H1 (cell line): ENCODE measurements at regions not wholly inside any gene's neighbourhood (a gene's known extent, or its start where the extent isn't known, plus 50 kb on each side); places are given as distances from the start of the nearest gene placed in this dataset.

ENCODE experiments used
- CTCF ChIA-PET: fragments of 300-600 bp; sonication (Branson Sonifier 250); formaldehyde crosslinking; loops from one replicate; lab custom pipeline; 2021; ENCODE audit not compliant: partially characterized antibody; lab: Charles Lee
- POLR2A ChIA-PET: fragments of 300-600 bp; sonication (Branson Sonifier 250); formaldehyde crosslinking; loops from one replicate; lab custom pipeline; 2021; ENCODE audit warnings: inconsistent platforms; ENCODE audit not compliant: partially characterized antibody; lab: Charles Lee
- DNase-seq, 2 experiments: peaks; one replicate each; pipeline versions ENCODE4 v3.0.0 to v3.0.0-alpha.2; 2010 to 2022; ENCODE audit warnings: low spot score in 2 of 2, low read depth in 1 of 2, mixed read lengths in 1 of 2
- FAIRE-seq: peaks from 2 replicates; lab custom pipeline; 2011; peaks lifted over from hg19 to GRCh38; lab: Jason Lieb, UNC
- H2AFZ ChIP-seq: 2 replicates; pipeline ENCODE4 v1.8.1; 2012; ENCODE audit warnings: low read length, inconsistent platforms
- H2AK5ac ChIP-seq: 2 replicates; pipeline ENCODE4 v1.6.1; 2013; ENCODE audit warnings: low read depth, low read length
- H2BK120ac ChIP-seq: replicated peaks from 2 replicates; pipeline ENCODE3; 2013; ENCODE audit warnings: low read depth, low read length, inconsistent platforms
- H2BK12ac ChIP-seq: 2 replicates; pipeline ENCODE4 v1.6.1; 2013; ENCODE audit warnings: low read depth, low read length
- H2BK15ac ChIP-seq: 2 replicates; pipeline ENCODE4 v1.6.1; 2013; ENCODE audit warnings: low read length
- H2BK20ac ChIP-seq: 2 replicates; pipeline ENCODE4 v1.6.1; 2013; ENCODE audit warnings: low read length
- H2BK5ac ChIP-seq: 2 replicates; pipeline ENCODE4 v1.6.1; 2013; ENCODE audit warnings: low read depth, low read length
- H3K14ac ChIP-seq: 2 replicates; pipeline ENCODE4 v1.6.1; 2013; ENCODE audit warnings: inconsistent platforms; ENCODE audit not compliant: insufficient read length
- H3K18ac ChIP-seq: 2 replicates; pipeline ENCODE4 v1.6.1; 2013; ENCODE audit warnings: low read length; ENCODE audit errors: extremely low read depth
- H3K23ac ChIP-seq: 2 replicates; pipeline ENCODE4 v1.6.1; 2013; ENCODE audit warnings: inconsistent platforms; ENCODE audit not compliant: insufficient read length
- H3K23me2 ChIP-seq: 2 replicates; pipeline ENCODE4 v1.6.1; 2013; ENCODE audit warnings: low read depth, low read length
- H3K27ac ChIP-seq: 2 replicates; pipeline ENCODE4 v1.6.1; 2011; ENCODE audit warnings: low read depth, low read length, inconsistent platforms
- H3K27me3 ChIP-seq, 4 experiments: replicated peaks in 1 of 4; 1 replicate in 1 of 4; 2 replicates in 3 of 4; pipeline versions ENCODE4 v1.6.1 to v1.8.1; 2011 to 2013; ENCODE audit warnings: low read length in 3 of 4, mild to moderate bottlenecking in 3 of 4, inconsistent platforms in 2 of 4, mixed read lengths in 2 of 4, moderate library complexity in 1 of 4; ENCODE audit not compliant: control insufficient read depth in 3 of 4, insufficient read depth in 3 of 4; ENCODE audit errors: extremely low read depth in 1 of 4
- H3K36me3 ChIP-seq, 4 experiments: 2 replicates each; pipeline versions ENCODE4 v1.6.1 to v1.8.1; 2011 to 2013; ENCODE audit warnings: mild to moderate bottlenecking in 4 of 4, low read length in 3 of 4, moderate library complexity in 2 of 4, control low read depth in 1 of 4, inconsistent platforms in 1 of 4; ENCODE audit not compliant: insufficient read depth in 4 of 4, control insufficient read depth in 2 of 4
- H3K4ac ChIP-seq: replicated peaks from 2 replicates; pipeline ENCODE3; 2013; ENCODE audit warnings: low read length, low read depth, mixed read lengths, inconsistent platforms; ENCODE audit not compliant: insufficient read length
- H3K4me1 ChIP-seq, 4 experiments: replicated peaks in 1 of 4; 1 replicate in 1 of 4; 2 replicates in 3 of 4; pipeline versions ENCODE4 v1.6.1 to v1.8.1; 2011 to 2013; ENCODE audit warnings: low read length in 3 of 4, inconsistent platforms in 2 of 4, mixed read lengths in 1 of 4; ENCODE audit not compliant: insufficient read depth in 4 of 4, control insufficient read depth in 3 of 4
- H3K4me2 ChIP-seq, 2 experiments: 2 replicates each; pipeline versions ENCODE4 v1.6.1 to v1.8.1; 2011 to 2013; ENCODE audit warnings: low read depth in 2 of 2, low read length in 2 of 2, control low read depth in 1 of 2, inconsistent platforms in 1 of 2, mild to moderate bottlenecking in 1 of 2; ENCODE audit not compliant: insufficient read depth in 1 of 2
- H3K4me3 ChIP-seq, 4 experiments: fragments of 200-600, 300-600 bp in 1 of 4; sonication (generic), shearing (Covaris generic), sonication (Bioruptor Twin) in 1 of 4; 2 replicates each; pipeline versions ENCODE4 v1.5.1 to v1.8.1; 2011 to 2016; ENCODE audit warnings: low read length in 4 of 4, low read depth in 3 of 4, control low read depth in 2 of 4, inconsistent platforms in 2 of 4, mild to moderate bottlenecking in 2 of 4, mixed read lengths in 1 of 4, moderate library complexity in 1 of 4; ENCODE audit not compliant: insufficient read depth in 2 of 4; ENCODE audit errors: extremely low read depth in 1 of 4
- H3K56ac ChIP-seq: replicated peaks from 2 replicates; pipeline ENCODE3; 2013; ENCODE audit warnings: low read depth, mild to moderate bottlenecking, mixed read lengths, low read length, inconsistent platforms; ENCODE audit not compliant: insufficient read length
- H3K79me1 ChIP-seq: 2 replicates; pipeline ENCODE4 v1.6.1; 2013; ENCODE audit warnings: low read depth, low read length, control low read depth
- H3K79me2 ChIP-seq, 2 experiments: 2 replicates each; pipeline versions ENCODE4 v1.6.1 to v1.8.1; 2012 to 2013; ENCODE audit warnings: low read length in 2 of 2, mild to moderate bottlenecking in 2 of 2, inconsistent platforms in 1 of 2; ENCODE audit not compliant: insufficient read depth in 2 of 2, control insufficient read depth in 1 of 2
- H3K9ac ChIP-seq, 4 experiments: replicated peaks in 1 of 4; 1 replicate in 1 of 4; 2 replicates in 3 of 4; pipeline versions ENCODE4 v1.6.1 to v1.8.1; 2011 to 2013; ENCODE audit warnings: low read depth in 3 of 4, low read length in 3 of 4, control low read depth in 2 of 4, mild to moderate bottlenecking in 2 of 4, moderate library complexity in 2 of 4, inconsistent platforms in 1 of 4; ENCODE audit errors: extremely low read depth in 1 of 4
- H3K9me3 ChIP-seq, 2 experiments: 2 replicates each; pipeline versions ENCODE4 v1.6.1 to v1.8.1; 2012 to 2013; ENCODE audit warnings: mild to moderate bottlenecking in 2 of 2, moderate library complexity in 2 of 2, control low read depth in 1 of 2, inconsistent platforms in 1 of 2, low read depth in 1 of 2, low read length in 1 of 2, mixed read lengths in 1 of 2; ENCODE audit not compliant: insufficient read depth in 2 of 2
- H4K20me1 ChIP-seq, 2 experiments: replicated peaks in 1 of 2; 2 replicates each; pipeline versions ENCODE3 to v1.8.1; 2011 to 2013; ENCODE audit warnings: inconsistent platforms in 2 of 2, low read length in 2 of 2, mild to moderate bottlenecking in 1 of 2; ENCODE audit not compliant: insufficient read depth in 2 of 2, control insufficient read depth in 1 of 2
- H4K5ac ChIP-seq: 2 replicates; pipeline ENCODE4 v1.6.1; 2013; ENCODE audit warnings: low read length, low read depth, mixed read lengths, inconsistent platforms; ENCODE audit not compliant: insufficient read length
- H4K8ac ChIP-seq: 2 replicates; pipeline ENCODE4 v1.8.0; 2013; ENCODE audit warnings: mild to moderate bottlenecking, moderate library complexity, low read length, inconsistent platforms; ENCODE audit not compliant: insufficient read depth; ENCODE audit errors: extremely low read depth
- H4K91ac ChIP-seq: replicated peaks from 2 replicates; pipeline ENCODE3; 2013; ENCODE audit warnings: low read length, mixed read lengths, inconsistent platforms; ENCODE audit not compliant: insufficient read length
- SP2 ChIP-seq: IDR thresholded peaks from 2 replicates; pipeline ENCODE4 v1.6.1; 2012; ENCODE audit warnings: mild to moderate bottlenecking, low read length, inconsistent platforms
- WGBS, 2 experiments: shearing (Covaris generic) in 1 of 2; methylation state at CpG; one replicate each; pipeline versions ENCODE4 v1.1.6 to v1.1.7; 2013 to 2015; ENCODE audit warnings: low lambda C conversion rate in 2 of 2, mixed read lengths in 2 of 2, inconsistent platforms in 1 of 2, low coverage in 1 of 2, missing lambda C conversion rate in 1 of 2; ENCODE audit not compliant: insufficient replicate concordance in 2 of 2, insufficient coverage in 1 of 2, insufficient read length in 1 of 2; ENCODE audit errors: extremely low coverage in 1 of 2, missing lambda C conversion rate in 1 of 2; 5-methylcytosine and 5-hydroxymethylcytosine counted together

GRCh38 chr3:163513149-163513657 is 1565.1 kb downstream of the SI start:
- H3K23me2 ChIP-seq, result no peaks in the 10 kb centered on the region
- POLR2A ChIA-PET, result no interaction called here
- DNase-seq, result no peak
- FAIRE-seq, result no peak
- H2BK5ac ChIP-seq, result no peak overlapping the region
- H3K23ac ChIP-seq, result no peak overlapping the region
- H4K91ac ChIP-seq, result no peak overlapping the region
- no peak overlapping the region for H2BK120ac ChIP-seq
- no peak overlapping the region for H3K9ac ChIP-seq
- H3K9me3 ChIP-seq, result no peaks in the 10 kb centered on the region
- no peak overlapping the region for H3K27ac ChIP-seq
- H3K4ac ChIP-seq, result no peak overlapping the region
- no peaks in the 10 kb centered on the region for H3K27me3 ChIP-seq
- CTCF ChIA-PET, result no interaction called here
- H3K4me2 ChIP-seq, result no peak overlapping the region
- no peak overlapping the region for H2AFZ ChIP-seq
- no peak for TF ChIP-seq SP2
- TF ChIP-seq, all 59 proteins: peak for 0
- no peak overlapping the region for H2BK20ac ChIP-seq
- H3K14ac ChIP-seq, result no peak overlapping the region
- H3K56ac ChIP-seq, result no peak overlapping the region
- no peak overlapping the region for H2BK15ac ChIP-seq
- H3K4me1 ChIP-seq, result no peaks in the 10 kb centered on the region
- H3K18ac ChIP-seq, result no peak overlapping the region
- no peaks in the 10 kb centered on the region for H3K79me1 ChIP-seq
- WGBS, 2 experiments, result 66% methylated on average over 2 of the region's 2 CpGs; no CpG with 5 or more reads in 1 of the 2 experiments
- no peak overlapping the region for H2AK5ac ChIP-seq
- H4K8ac ChIP-seq, result no peak overlapping the region
- no peak overlapping the region for H4K5ac ChIP-seq
- no peak overlapping the region for H3K4me3 ChIP-seq
- no peaks in the 10 kb centered on the region for H3K36me3 ChIP-seq
- no peaks in the 10 kb centered on the region for H4K20me1 ChIP-seq
- H3K79me2 ChIP-seq, result no peaks in the 10 kb centered on the region
- no peak overlapping the region for H2BK12ac ChIP-seq
